ENCODE measurements at regions not wholly inside any gene's neighbourhood (a gene's known extent, or its start where the extent isn't known, plus 50 kb on each side); places are given as distances from the start of the nearest gene placed in this dataset.
A peak's percentile ranks its signal among the peaks of the same experiment; 100 is the strongest.

GRCh38 chr11:128372977-128373376, 214.4 kb downstream of the ETS1 start:
- FAIRE-seq (no peak), DNase-seq (ENCODE audit: insufficient read length, low spot score) (no peak)
- no peak for TF ChIP-seq POLR2AphosphoS5 (IDR thresholded peaks at IDR 0.05; ENCODE audit: low read depth, low read length)
- TF ChIP-seq POLR2A (IDR thresholded peaks at IDR 0.05; ENCODE audit: low read depth, low read length), result no peak
- no peak for TF ChIP-seq PAX5 (IDR thresholded peaks at IDR 0.05; ENCODE audit: insufficient read depth, low read length, severe bottlenecking)
- no peak for TF ChIP-seq TAF1 (IDR thresholded peaks at IDR 0.05; ENCODE audit: low read depth, low read length)
- TF ChIP-seq POU2F2 (IDR thresholded peaks at IDR 0.05; ENCODE audit: low read depth, low read length), result no peak
- no peak for TF ChIP-seq SPI1 (IDR thresholded peaks at IDR 0.05; ENCODE audit: low read depth, low read length)

GRCh38 chr11:128367573-128367972, 219.8 kb downstream of the ETS1 start:
- TF ChIP-seq POLR2A (IDR thresholded peaks at IDR 0.05; ENCODE audit: low read depth, low read length) (no peak), TAF1 (IDR thresholded peaks at IDR 0.05; ENCODE audit: low read depth, low read length) (no peak), POU2F2 (IDR thresholded peaks at IDR 0.05; ENCODE audit: low read depth, low read length) (no peak), PAX5 (IDR thresholded peaks at IDR 0.05; ENCODE audit: insufficient read depth, low read length, severe bottlenecking) (no peak), POLR2AphosphoS5 (IDR thresholded peaks at IDR 0.05; ENCODE audit: low read depth, low read length) (no peak), SPI1 (IDR thresholded peaks at IDR 0.05; ENCODE audit: low read depth, low read length) (no peak)
- DNase-seq (ENCODE audit: insufficient read length, low spot score) (no peak), FAIRE-seq (no peak)

- peak; percentile 45 for FAIRE-seq
- no peak for DNase-seq (ENCODE audit: insufficient read length, low spot score)
- TF ChIP-seq POU2F2 (IDR thresholded peaks at IDR 0.05; ENCODE audit: low read depth, low read length) (no peak), TAF1 (IDR thresholded peaks at IDR 0.05; ENCODE audit: low read depth, low read length) (no peak), POLR2AphosphoS5 (IDR thresholded peaks at IDR 0.05; ENCODE audit: low read depth, low read length) (no peak), POLR2A (IDR thresholded peaks at IDR 0.05; ENCODE audit: low read depth, low read length) (no peak), PAX5 (IDR thresholded peaks at IDR 0.05; ENCODE audit: insufficient read depth, low read length, severe bottlenecking) (no peak)
Observed at GRCh38 chr11:128365044-128365443, 222.3 kb downstream of the ETS1 start.

GRCh38 chr11:128361451-128362020, 225.8 kb downstream of the ETS1 start:
- no peak for TF ChIP-seq POLR2AphosphoS5 (IDR thresholded peaks at IDR 0.05; ENCODE audit: low read depth, low read length)
- no peak for TF ChIP-seq SPI1 (IDR thresholded peaks at IDR 0.05; ENCODE audit: low read depth, low read length)
- no peak for TF ChIP-seq POLR2A (IDR thresholded peaks at IDR 0.05; ENCODE audit: low read depth, low read length)
- TF ChIP-seq POU2F2 (IDR thresholded peaks at IDR 0.05; ENCODE audit: low read depth, low read length), result no peak
- no peak for TF ChIP-seq PAX5 (IDR thresholded peaks at IDR 0.05; ENCODE audit: insufficient read depth, low read length, severe bottlenecking)
- no peak for TF ChIP-seq TAF1 (IDR thresholded peaks at IDR 0.05; ENCODE audit: low read depth, low read length)
- DNase-seq (ENCODE audit: insufficient read length, low spot score) (no peak), FAIRE-seq (peak; percentile 68)

- TF ChIP-seq POLR2AphosphoS5 (IDR thresholded peaks at IDR 0.05; ENCODE audit: low read depth, low read length) (no peak), PAX5 (IDR thresholded peaks at IDR 0.05; ENCODE audit: insufficient read depth, low read length, severe bottlenecking) (no peak), POLR2A (IDR thresholded peaks at IDR 0.05; ENCODE audit: low read depth, low read length) (no peak), TAF1 (IDR thresholded peaks at IDR 0.05; ENCODE audit: low read depth, low read length) (no peak), SPI1 (IDR thresholded peaks at IDR 0.05; ENCODE audit: low read depth, low read length) (no peak), POU2F2 (IDR thresholded peaks at IDR 0.05; ENCODE audit: low read depth, low read length) (no peak)
- no peak for FAIRE-seq
- DNase-seq (ENCODE audit: insufficient read length, low spot score), result no peak
Observed at GRCh38 chr11:128359515-128359914, 227.8 kb downstream of the ETS1 start.

- TF ChIP-seq POLR2A (IDR thresholded peaks at IDR 0.05; ENCODE audit: low read depth, low read length) (no peak), PAX5 (IDR thresholded peaks at IDR 0.05; ENCODE audit: insufficient read depth, low read length, severe bottlenecking) (no peak), TAF1 (IDR thresholded peaks at IDR 0.05; ENCODE audit: low read depth, low read length) (no peak), POLR2AphosphoS5 (IDR thresholded peaks at IDR 0.05; ENCODE audit: low read depth, low read length) (no peak), POU2F2 (IDR thresholded peaks at IDR 0.05; ENCODE audit: low read depth, low read length) (no peak), SPI1 (IDR thresholded peaks at IDR 0.05; ENCODE audit: low read depth, low read length) (no peak)
- FAIRE-seq (no peak), DNase-seq (ENCODE audit: insufficient read length, low spot score) (no peak)
Observed at GRCh38 chr11:128357073-128357472, 230.3 kb downstream of the ETS1 start.

GRCh38 chr11:128355558-128355957, 231.8 kb downstream of the ETS1 start:
- no peak for FAIRE-seq
- DNase-seq (ENCODE audit: insufficient read length, low spot score), result no peak
- TF ChIP-seq SPI1 (IDR thresholded peaks at IDR 0.05; ENCODE audit: low read depth, low read length), result no peak
- TF ChIP-seq POLR2AphosphoS5 (IDR thresholded peaks at IDR 0.05; ENCODE audit: low read depth, low read length), result no peak
- no peak for TF ChIP-seq PAX5 (IDR thresholded peaks at IDR 0.05; ENCODE audit: insufficient read depth, low read length, severe bottlenecking)
- no peak for TF ChIP-seq POLR2A (IDR thresholded peaks at IDR 0.05; ENCODE audit: low read depth, low read length)
- TF ChIP-seq POU2F2 (IDR thresholded peaks at IDR 0.05; ENCODE audit: low read depth, low read length), result no peak
- TF ChIP-seq TAF1 (IDR thresholded peaks at IDR 0.05; ENCODE audit: low read depth, low read length), result no peak

- no peak for FAIRE-seq
- no peak for TF ChIP-seq POLR2AphosphoS5 (IDR thresholded peaks at IDR 0.05; ENCODE audit: low read depth, low read length)
- no peak for TF ChIP-seq SPI1 (IDR thresholded peaks at IDR 0.05; ENCODE audit: low read depth, low read length)
- TF ChIP-seq PAX5 (IDR thresholded peaks at IDR 0.05; ENCODE audit: insufficient read depth, low read length, severe bottlenecking), result no peak
- TF ChIP-seq TAF1 (IDR thresholded peaks at IDR 0.05; ENCODE audit: low read depth, low read length), result no peak
- no peak for TF ChIP-seq POU2F2 (IDR thresholded peaks at IDR 0.05; ENCODE audit: low read depth, low read length)
- no peak for TF ChIP-seq POLR2A (IDR thresholded peaks at IDR 0.05; ENCODE audit: low read depth, low read length)
- DNase-seq (ENCODE audit: insufficient read length, low spot score), result no peak
Observed at GRCh38 chr11:128354476-128354875, 232.9 kb downstream of the ETS1 start.

GRCh38 chr11:128351168-128351567, 236.2 kb downstream of the ETS1 start:
- FAIRE-seq (peak; percentile 20), DNase-seq (ENCODE audit: insufficient read length, low spot score) (no peak)
- TF ChIP-seq SPI1 (IDR thresholded peaks at IDR 0.05; ENCODE audit: low read depth, low read length) (no peak), PAX5 (IDR thresholded peaks at IDR 0.05; ENCODE audit: insufficient read depth, low read length, severe bottlenecking) (no peak), POLR2A (IDR thresholded peaks at IDR 0.05; ENCODE audit: low read depth, low read length) (no peak), POLR2AphosphoS5 (IDR thresholded peaks at IDR 0.05; ENCODE audit: low read depth, low read length) (no peak), TAF1 (IDR thresholded peaks at IDR 0.05; ENCODE audit: low read depth, low read length) (no peak), POU2F2 (IDR thresholded peaks at IDR 0.05; ENCODE audit: low read depth, low read length) (no peak)

Data from GM12891 (cell line).